ENCODE measurements at regions not wholly inside any gene's neighbourhood (a gene's known extent, or its start where the extent isn't known, plus 50 kb on each side); places are given as distances from the start of the nearest gene placed in this dataset.

- Histone ChIP-seq H3K4me1 (replicated peaks in 1 of 2; ENCODE audit: control insufficient read depth in 2 of 2, insufficient read depth in 2 of 2, low read length in 2 of 2) (no peaks in the 10 kb centered on the region; a peak in 1 of 5 replicates), H3K4me2 (ENCODE audit: insufficient read depth, low read length) (no peak overlapping the region), H3K9ac (ENCODE audit: insufficient read depth in 1 of 2, low read depth in 2 of 2, low read length in 2 of 2) (no peak overlapping the region), H3K36me3 (ENCODE audit: control insufficient read depth, insufficient read depth, low read length) (no peaks in the 10 kb centered on the region), H3K27ac (ENCODE audit: extremely low read depth, low read depth, low read length) (no peak overlapping the region), H3K27me3 (ENCODE audit: control insufficient read depth in 2 of 2, insufficient read depth in 2 of 2, low read length in 2 of 2) (peaks cover 9 to 44% of the 10 kb centered on the region in 2 experiments; a peak in 3 of 5 replicates), H2AFZ (ENCODE audit: low read depth, low read length) (no peak overlapping the region), H4K20me1 (replicated peaks; ENCODE audit: control insufficient read depth, insufficient read depth, low read length) (no peaks in the 10 kb centered on the region), H3K4me3 (no peak overlapping the region), H3K9me3 (replicated peaks; ENCODE audit: control insufficient read depth, insufficient read depth, low read depth, low read length) (no peaks in the 10 kb centered on the region), H3K79me2 (ENCODE audit: control insufficient read depth, insufficient read depth, low read length) (no peaks in the 10 kb centered on the region), H3K9me1 (ENCODE audit: control insufficient read depth, insufficient read depth, low read length) (no peaks in the 10 kb centered on the region)
- no peak for DNase-seq (ENCODE audit: extremely low read depth in 1 of 4, low spot score in 3 of 4)
- in situ Hi-C loops (cut with MboI) (no loop called here), intact Hi-C loops (cut with micrococcal nuclease) (no loop called here)
- no peak for ATAC-seq
- ChIA-PET CTCF (ENCODE audit: low intra/inter-chr PET ratio) (no interaction called here), POLR2A (interaction anchor here (0.7 kb wide), 1 partner anchor 1007 kb away, joined by 3 read pairs; no protein-coding TSS in a partner anchor)
- BruUV-seq (replicated peaks) = no TSS peak
- FAIRE-seq = no peak
- WGBS (ENCODE audit: insufficient coverage, low coverage, missing lambda C conversion rate) = 8% methylated on average over 8 of the region's 8 CpGs
- TF ChIP-seq SIN3A (IDR thresholded peaks at IDR 0.05; ENCODE audit: borderline replicate concordance in 2 of 2, control insufficient read depth in 1 of 2, low read depth in 2 of 2, low read length in 2 of 2) (no peak), POLR2A (conservative IDR thresholded peaks at IDR 0.05) (no peak), ZMIZ1 (IDR thresholded peaks at IDR 0.05; ENCODE audit: low read depth in 2 of 2, low read length in 2 of 2) (no peak), MAX (CRISPR knock-in tag; IDR thresholded peaks at IDR 0.05) (no peak), POLR2AphosphoS5 (IDR thresholded peaks at IDR 0.05; ENCODE audit: control insufficient read depth, insufficient read depth, low read depth, low read length) (no peak), ZNF23 (CRISPR knock-in tag; IDR thresholded peaks at IDR 0.05) (no peak), ZNF140 (CRISPR knock-in tag; IDR thresholded peaks at IDR 0.05) (no peak), CBX8 (IDR thresholded peaks at IDR 0.05; ENCODE audit: borderline replicate concordance, extremely low read depth, low read depth, low read length, poor library complexity, severe bottlenecking) (no peak), DLX4 (CRISPR knock-in tag; IDR thresholded peaks at IDR 0.05) (no peak), ZNF512 (tag; IDR thresholded peaks at IDR 0.05) (no peak)
Observed at GRCh38 chr2:71944183-71944550, 203.5 kb downstream of the CYP26B1 start.

Data from K562 (cell line).